HEK293T (cell line): ENCODE measurements at regions not wholly inside any gene's neighbourhood (a gene's known extent, or its start where the extent isn't known, plus 50 kb on each side); places are given as distances from the start of the nearest gene placed in this dataset.

Experiments used
- ARNT ChIP-seq: fragments of 450-650 bp; IDR thresholded peaks from 2 replicates; pipeline ENCODE4 v1.6.1; 2017; ENCODE audit warnings: mild to moderate bottlenecking
- BHLHE40 ChIP-seq: fragments of 450-650 bp; IDR thresholded peaks from 2 replicates; pipeline ENCODE4 v1.6.1; 2016; ENCODE audit warnings: mild to moderate bottlenecking, moderate library complexity, borderline replicate concordance
- ELF4 ChIP-seq: fragments of 450-650 bp; IDR thresholded peaks from 2 replicates; pipeline ENCODE4 v1.6.1; 2017; ENCODE audit warnings: antibody characterized with exemption
- FOXA1 ChIP-seq: fragments of 450-650 bp; IDR thresholded peaks from 2 replicates; pipeline ENCODE4 v1.6.1; 2016; ENCODE audit warnings: mild to moderate bottlenecking
- FOXK2 ChIP-seq: fragments of 450-650 bp; IDR thresholded peaks from 2 replicates; pipeline ENCODE4 v1.6.1; 2016; ENCODE audit warnings: mild to moderate bottlenecking
- FOXM1 ChIP-seq: fragments of 450-650 bp; IDR thresholded peaks from 2 replicates; pipeline ENCODE4 v1.6.1; 2017; ENCODE audit warnings: mild to moderate bottlenecking, borderline replicate concordance
- HDGF ChIP-seq: fragments of 450-650 bp; IDR thresholded peaks from 2 replicates; pipeline ENCODE4 v1.6.1; 2017; ENCODE audit warnings: antibody characterized with exemption, borderline replicate concordance
- L3MBTL2 ChIP-seq: fragments of 450-650 bp; conservative IDR thresholded peaks from 2 replicates; pipeline ENCODE4 v1.6.1; 2016; ENCODE audit warnings: mild to moderate bottlenecking
- LEF1 ChIP-seq: fragments of 450-650 bp; IDR thresholded peaks from 2 replicates; pipeline ENCODE4 v1.6.1; 2017; ENCODE audit warnings: mild to moderate bottlenecking, borderline replicate concordance
- PKNOX1 ChIP-seq: fragments of 450-650 bp; IDR thresholded peaks from 2 replicates; pipeline ENCODE4 v1.6.1; 2016
- SP1 ChIP-seq: fragments of 450-650 bp; IDR thresholded peaks from 2 replicates; pipeline ENCODE4 v1.6.1; 2017
- SUZ12 ChIP-seq: fragments of 450-650 bp; IDR thresholded peaks from 2 replicates; pipeline ENCODE4 v1.6.1; 2016; ENCODE audit warnings: mild to moderate bottlenecking
- TARDBP ChIP-seq: fragments of 450-650 bp; IDR thresholded peaks from 2 replicates; pipeline ENCODE4 v1.6.1; 2016
- ZNF384 ChIP-seq: fragments of 450-650 bp; IDR thresholded peaks from 2 replicates; pipeline ENCODE4 v1.6.1; 2016

- no peak for TF ChIP-seq BHLHE40
- no peak for TF ChIP-seq FOXK2
- TF ChIP-seq ARNT: no peak
- no peak for TF ChIP-seq ZNF384
- no peak for TF ChIP-seq FOXA1
- no peak for TF ChIP-seq HDGF
- TF ChIP-seq FOXM1: no peak
- TF ChIP-seq L3MBTL2: no peak
- TF ChIP-seq SUZ12: no peak
- no peak for TF ChIP-seq ELF4
- no peak for TF ChIP-seq SP1
- TF ChIP-seq TARDBP: no peak
- TF ChIP-seq LEF1: no peak
- TF ChIP-seq PKNOX1: no peak
Observed at GRCh38 chr1:90201467-90202358, 206.8 kb downstream of the ZNF326 start.
